ENCODE measurements at regions not wholly inside any gene's neighbourhood (a gene's known extent, or its start where the extent isn't known, plus 50 kb on each side); places are given as distances from the start of the nearest gene placed in this dataset.
"Not testable (repeated sequence)": the region's sequence is repeated elsewhere in the genome, so short reads cannot be mapped to it uniquely, and the experiment has no call there.

GRCh38 chr12:105507311-105508038 lies 177.0 kb downstream of the C12orf75 start:
- DNase-seq, result no peak
- H3K27me3 Mint-ChIP-seq (ENCODE audit: low read depth, poor library complexity), result peaks cover 19% of the 10 kb centered on the region
- TF ChIP-seq CTCF (IDR thresholded peaks at IDR 0.05), result no peak
- peaks cover 25% of the 10 kb centered on the region for H3K4me1 Mint-ChIP-seq
- no peak overlapping the region for H3K4me3 Mint-ChIP-seq
- H3K9me3 Mint-ChIP-seq, result no peaks in the 10 kb centered on the region
- H3K27ac Mint-ChIP-seq, result peak overlapping the region; percentile 54
- no peaks in the 10 kb centered on the region for H3K36me3 Mint-ChIP-seq (ENCODE audit: low read depth)

- TF ChIP-seq CTCF (IDR thresholded peaks at IDR 0.05), result no peak
- H3K27me3 Mint-ChIP-seq (ENCODE audit: low read depth, poor library complexity), result peaks cover 19% of the 10 kb centered on the region
- no peak for DNase-seq
- no peaks in the 10 kb centered on the region for H3K9me3 Mint-ChIP-seq
- H3K4me1 Mint-ChIP-seq, result peaks cover 20% of the 10 kb centered on the region
- H3K27ac Mint-ChIP-seq, result no peak overlapping the region
- H3K36me3 Mint-ChIP-seq (ENCODE audit: low read depth), result no peaks in the 10 kb centered on the region
- H3K4me3 Mint-ChIP-seq, result no peak overlapping the region
Measured at GRCh38 chr12:105508096-105508495, 177.6 kb downstream of the C12orf75 start.

- H3K4me1 Mint-ChIP-seq, result peaks cover 20% of the 10 kb centered on the region
- peaks cover 15% of the 10 kb centered on the region for H3K27me3 Mint-ChIP-seq (ENCODE audit: low read depth, poor library complexity)
- H3K27ac Mint-ChIP-seq, result no peak overlapping the region
Measured at GRCh38 chr12:105510526-105510925, 180.0 kb downstream of the C12orf75 start.

GRCh38 chr12:105512861-105513260 lies 182.4 kb downstream of the C12orf75 start:
- not testable (repeated sequence) for H3K27ac Mint-ChIP-seq; H3K36me3 Mint-ChIP-seq (ENCODE audit: low read depth); H3K27me3 Mint-ChIP-seq (ENCODE audit: low read depth, poor library complexity); DNase-seq; H3K4me1 Mint-ChIP-seq; H3K4me3 Mint-ChIP-seq
- H3K9me3 Mint-ChIP-seq, result peaks cover 23% of the 10 kb centered on the region

More at GRCh38 chr12:105510526-105510925, 180.0 kb downstream of the C12orf75 start:
- H3K9me3 Mint-ChIP-seq, result peaks cover 7% of the 10 kb centered on the region
- DNase-seq, result no peak
- no peaks in the 10 kb centered on the region for H3K36me3 Mint-ChIP-seq (ENCODE audit: low read depth)
- H3K4me3 Mint-ChIP-seq, result no peak overlapping the region
- no peak for TF ChIP-seq CTCF (IDR thresholded peaks at IDR 0.05)

- Mint-ChIP-seq H3K4me3 (no peak overlapping the region), H3K27ac (no peak overlapping the region), H3K9me3 (peaks cover 43% of the 10 kb centered on the region), H3K27me3 (ENCODE audit: low read depth, poor library complexity) (peaks cover 2% of the 10 kb centered on the region), H3K36me3 (ENCODE audit: low read depth) (peaks cover 9% of the 10 kb centered on the region), H3K4me1 (peaks cover 18% of the 10 kb centered on the region)
- no peak for DNase-seq
- no peak for TF ChIP-seq CTCF (IDR thresholded peaks at IDR 0.05)
Measured at GRCh38 chr12:105522166-105522825, 191.8 kb downstream of the C12orf75 start.

- Mint-ChIP-seq H3K27ac (peak overlapping the region; percentile 74), H3K36me3 (ENCODE audit: low read depth) (peaks cover 8% of the 10 kb centered on the region), H3K4me1 (peaks cover 18% of the 10 kb centered on the region), H3K9me3 (peaks cover 33% of the 10 kb centered on the region), H3K4me3 (no peak overlapping the region), H3K27me3 (ENCODE audit: low read depth, poor library complexity) (peaks cover 2% of the 10 kb centered on the region)
- DNase-seq, result peak; percentile 67
- TF ChIP-seq CTCF (IDR thresholded peaks at IDR 0.05), result no peak
Measured at GRCh38 chr12:105523164-105524057, 192.9 kb downstream of the C12orf75 start.
